GM19395 (cell line): ENCODE measurements at regions not wholly inside any gene's neighbourhood (a gene's known extent, or its start where the extent isn't known, plus 50 kb on each side); places are given as distances from the start of the nearest gene placed in this dataset.
A peak's percentile ranks its signal among the peaks of the same experiment; 100 is the strongest.

Experiments used
- ATAC-seq: cut with Tn5 transposase; IDR thresholded peaks from one replicate; pipeline ENCODE4 v1.9.1; 2021; ENCODE audit warnings: mild to moderate bottlenecking, moderate library complexity; ENCODE audit not compliant: unreplicated experiment

DNA sequence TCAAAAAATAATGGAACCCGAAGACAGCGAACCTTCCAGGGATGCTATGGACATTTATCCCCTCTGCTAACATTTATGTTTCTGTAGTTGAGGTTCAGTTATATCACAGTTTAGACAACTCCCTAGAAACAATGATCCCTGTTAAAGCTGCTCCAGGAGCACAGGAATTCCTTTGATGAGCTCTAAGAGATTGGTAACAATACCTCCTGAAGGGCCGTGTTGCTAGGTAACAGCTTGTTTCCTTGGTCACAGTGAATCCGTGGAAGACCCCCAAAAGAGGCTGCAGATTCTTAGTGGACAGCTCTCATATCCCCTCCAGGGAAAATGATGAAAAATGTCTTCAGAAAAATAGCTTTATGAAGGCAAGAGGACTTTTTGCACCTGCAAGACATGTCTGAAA, 160.2 kb downstream of the SERPINI1 start:
- no peak for ATAC-seq

DNA sequence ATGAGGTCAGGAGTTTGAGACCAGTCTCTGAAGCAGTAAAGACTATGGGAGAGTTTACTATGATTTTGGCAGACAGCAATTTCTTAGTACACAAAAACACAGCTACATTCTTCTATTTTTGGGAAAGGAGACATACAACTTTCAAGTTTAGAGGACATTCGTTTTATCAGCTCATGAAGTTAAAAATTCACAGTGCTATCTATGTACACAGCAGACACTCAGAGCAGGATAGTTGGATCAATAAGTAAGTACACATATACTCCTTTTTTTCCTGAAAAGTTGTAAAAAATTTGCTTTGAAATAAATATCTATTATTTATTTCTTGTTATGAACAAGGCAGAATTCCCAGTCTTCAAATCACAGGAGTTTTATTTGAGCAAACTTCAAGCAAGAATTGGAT, 159.7 kb downstream of the SERPINI1 start:
- no peak for ATAC-seq

- no peak for ATAC-seq
Observed at GRCh38 chr3:167892205-167892604, 156.7 kb downstream of the SERPINI1 start.

DNA sequence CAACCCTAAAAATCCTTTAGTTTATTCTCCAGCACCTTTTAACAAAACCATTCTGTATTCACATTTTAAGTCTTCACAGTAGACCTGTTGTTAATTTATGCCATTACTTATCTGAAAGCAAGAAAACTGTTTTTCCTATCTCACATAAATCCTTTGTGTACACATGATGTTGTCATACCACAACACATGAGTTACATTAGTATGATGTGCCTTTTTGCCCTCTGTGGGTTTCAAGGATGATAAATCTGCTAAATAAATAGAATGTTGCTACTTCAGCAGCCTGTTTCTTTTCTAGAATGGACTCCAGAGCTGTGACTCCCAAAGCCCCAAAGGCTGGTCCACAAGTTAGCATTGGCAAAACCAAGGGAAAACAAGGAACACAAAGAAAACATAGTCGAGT, 151.6 kb downstream of the SERPINI1 start:
- ATAC-seq: no peak

- ATAC-seq: no peak
Observed at GRCh38 chr3:167886690-167887089, 151.2 kb downstream of the SERPINI1 start.

DNA sequence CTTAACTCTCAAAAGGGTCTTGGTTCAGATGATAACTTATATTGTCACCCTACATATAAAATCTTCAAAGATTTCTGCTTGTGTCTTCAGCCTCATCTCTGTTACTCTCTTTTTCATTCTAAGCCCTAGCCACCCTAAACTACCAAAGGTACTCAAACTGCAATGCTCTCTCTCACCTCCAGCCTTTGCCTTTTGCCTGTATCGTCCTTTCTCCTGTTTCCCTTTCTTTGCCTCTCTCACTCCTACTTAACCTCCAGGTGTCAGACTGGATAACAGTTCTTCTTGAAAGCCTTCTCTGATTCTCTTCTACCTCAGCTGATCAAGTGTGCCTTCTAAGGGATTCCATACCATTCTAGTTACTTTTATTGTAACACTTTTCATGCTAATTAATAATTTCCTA, 149.8 kb downstream of the SERPINI1 start:
- no peak for ATAC-seq

DNA sequence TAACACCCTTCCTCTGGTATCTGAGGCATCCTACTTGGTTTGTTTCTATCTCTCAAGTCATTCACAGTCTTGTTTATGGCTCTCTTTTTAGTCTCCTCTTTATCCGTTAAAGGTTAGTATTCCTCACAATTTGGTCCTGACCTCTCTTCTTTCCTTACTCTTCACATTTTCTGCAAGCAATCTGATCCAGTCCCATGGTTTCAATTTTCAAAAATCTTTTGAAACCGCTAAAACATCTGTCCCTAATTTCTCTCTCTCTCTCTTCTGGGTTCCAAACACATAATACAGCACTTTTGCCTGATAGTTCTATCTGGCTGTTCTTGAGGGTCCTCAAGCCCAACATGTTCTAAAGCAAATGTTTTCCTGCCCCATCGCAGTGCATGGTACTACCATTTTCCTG, 149.0 kb downstream of the SERPINI1 start:
- ATAC-seq: no peak

DNA sequence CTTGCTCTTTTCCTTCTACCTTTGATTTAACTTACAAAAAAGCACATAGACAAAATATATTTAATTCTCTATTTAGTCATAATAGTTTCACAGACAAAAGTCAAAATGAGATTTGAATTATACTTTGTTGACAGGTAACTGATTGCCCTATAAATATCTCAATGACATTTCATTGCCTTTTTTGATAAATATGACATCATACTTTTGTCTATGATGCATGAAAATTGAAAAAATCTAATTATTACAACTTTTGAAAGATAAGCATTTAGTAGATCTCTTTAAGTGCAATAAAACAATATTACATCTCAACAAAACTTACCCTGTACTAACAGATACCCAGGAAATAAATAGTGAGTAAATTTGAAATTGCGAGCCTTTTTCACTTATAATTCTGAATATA, 147.9 kb downstream of the SERPINI1 start:
- no peak for ATAC-seq

GRCh38 chr3:167882057-167882667, 146.6 kb downstream of the SERPINI1 start:
- ATAC-seq: peak; percentile 89

DNA sequence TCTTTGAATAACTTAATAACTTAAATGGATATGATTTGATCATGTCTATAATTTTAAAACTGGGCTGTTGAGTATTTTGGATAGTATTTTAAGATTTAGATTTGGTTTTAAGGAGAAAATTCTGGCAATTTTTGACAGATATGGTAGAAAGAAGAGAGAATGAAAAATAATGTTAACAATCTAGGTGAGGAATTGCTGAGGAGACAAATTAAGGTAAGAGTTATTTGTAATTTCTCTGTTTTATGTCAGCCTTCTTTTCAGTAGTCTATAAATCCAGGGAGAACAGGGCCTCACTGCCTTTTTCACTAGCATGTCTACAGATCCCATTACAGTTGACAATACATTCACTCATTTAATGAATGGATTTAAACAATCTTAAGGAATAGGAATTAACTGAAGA, 144.7 kb downstream of the SERPINI1 start:
- ATAC-seq: no peak

DNA sequence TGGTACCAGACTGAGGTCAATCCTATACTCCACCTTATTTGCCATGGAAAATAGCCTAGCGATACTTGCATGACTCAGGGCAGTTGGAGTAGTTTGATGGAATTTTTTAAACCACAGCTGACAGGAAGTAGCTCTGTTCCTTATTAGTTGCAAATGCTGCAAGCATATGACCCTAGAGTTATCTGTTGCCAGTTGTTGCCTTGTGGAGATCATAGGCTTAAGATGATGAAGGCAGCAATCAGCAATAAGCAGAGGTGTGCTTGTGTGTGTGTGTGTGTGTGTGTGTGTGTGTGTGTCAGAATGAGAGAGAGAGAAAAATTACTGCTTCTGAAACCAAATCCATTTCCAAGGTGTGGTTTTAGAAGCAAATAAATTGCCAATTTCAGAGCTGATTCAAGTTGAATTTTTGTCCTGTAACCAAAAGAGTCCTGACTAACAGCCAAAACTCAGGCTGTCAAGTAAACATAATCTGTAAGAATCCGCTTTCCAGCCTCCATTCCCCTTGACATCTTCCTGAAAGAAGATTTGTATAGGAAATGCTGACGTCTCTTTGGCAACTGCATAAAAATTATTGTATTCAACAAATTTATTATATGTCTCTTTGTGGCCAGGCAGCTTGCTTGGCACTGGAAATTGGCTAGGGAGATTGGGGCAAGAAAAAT, 141.2 kb downstream of the SERPINI1 start:
- no peak for ATAC-seq
